GM12875 (cell line): ENCODE measurements at regions not wholly inside any gene's neighbourhood (a gene's known extent, or its start where the extent isn't known, plus 50 kb on each side); places are given as distances from the start of the nearest gene placed in this dataset.
A peak's percentile ranks its signal among the peaks of the same experiment; 100 is the strongest.

ENCODE experiments used
- H3K4me3 ChIP-seq: one replicate; pipeline ENCODE4 v1.5.1; 2011; ENCODE audit warnings: low read depth, low read length, control low read depth
- CTCF ChIP-seq: IDR thresholded peaks from 2 replicates; pipeline ENCODE4 v1.5.1; 2011; ENCODE audit warnings: low read depth, mild to moderate bottlenecking, control low read depth, inconsistent platforms, low read length, moderate library complexity, borderline replicate concordance; ENCODE audit not compliant: insufficient read depth

GRCh38 chr4:114109776-114110175 lies 130.3 kb upstream of the ARSJ start:
- no peak for TF ChIP-seq CTCF
- no peak overlapping the region for H3K4me3 ChIP-seq

GRCh38 chr4:114115526-114115925 lies 136.1 kb upstream of the ARSJ start:
- no peak for TF ChIP-seq CTCF
- no peak overlapping the region for H3K4me3 ChIP-seq

GRCh38 chr4:114116861-114117260 lies 137.4 kb upstream of the ARSJ start:
- H3K4me3 ChIP-seq = no peak overlapping the region
- TF ChIP-seq CTCF = no peak

- TF ChIP-seq CTCF = no peak
- H3K4me3 ChIP-seq = no peak overlapping the region
Observed at GRCh38 chr4:114121221-114121620, 141.8 kb upstream of the ARSJ start.

- no peak for TF ChIP-seq CTCF
- no peak overlapping the region for H3K4me3 ChIP-seq
Observed at GRCh38 chr4:114132199-114132598, 152.8 kb upstream of the ARSJ start.

GRCh38 chr4:114132830-114133229 lies 153.4 kb upstream of the ARSJ start:
- peak; percentile 35; the same call in 1 of the 2 replicates for TF ChIP-seq CTCF
- no peak overlapping the region for H3K4me3 ChIP-seq

GRCh38 chr4:114136069-114136468 lies 156.6 kb upstream of the ARSJ start:
- H3K4me3 ChIP-seq = no peak overlapping the region
- TF ChIP-seq CTCF = no peak
